ENCODE measurements at regions not wholly inside any gene's neighbourhood (a gene's known extent, or its start where the extent isn't known, plus 50 kb on each side); places are given as distances from the start of the nearest gene placed in this dataset.

DNA sequence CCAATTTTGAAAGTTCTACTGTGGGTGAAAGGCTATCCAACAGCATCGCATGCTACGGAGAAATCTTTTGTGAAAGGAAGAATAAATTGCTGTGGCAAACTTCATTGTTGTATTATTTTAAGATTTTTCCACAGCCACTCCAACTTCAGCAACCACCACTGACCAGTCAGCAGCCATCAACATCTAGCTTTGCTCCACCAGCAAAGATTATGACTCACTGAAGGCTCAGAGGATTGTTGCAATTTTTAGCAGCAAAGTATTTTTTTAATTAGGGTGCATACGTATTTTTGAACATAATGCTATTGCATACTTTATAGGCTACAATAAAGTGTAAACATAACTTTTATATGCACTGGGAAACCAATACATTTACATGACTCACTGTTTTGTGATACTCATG is 493.5 kb downstream of the TFAP2A start:
- Mint-ChIP-seq H3K27ac (no peak overlapping the region), H3K4me1 (peaks cover 5% of the 10 kb centered on the region)

DNA sequence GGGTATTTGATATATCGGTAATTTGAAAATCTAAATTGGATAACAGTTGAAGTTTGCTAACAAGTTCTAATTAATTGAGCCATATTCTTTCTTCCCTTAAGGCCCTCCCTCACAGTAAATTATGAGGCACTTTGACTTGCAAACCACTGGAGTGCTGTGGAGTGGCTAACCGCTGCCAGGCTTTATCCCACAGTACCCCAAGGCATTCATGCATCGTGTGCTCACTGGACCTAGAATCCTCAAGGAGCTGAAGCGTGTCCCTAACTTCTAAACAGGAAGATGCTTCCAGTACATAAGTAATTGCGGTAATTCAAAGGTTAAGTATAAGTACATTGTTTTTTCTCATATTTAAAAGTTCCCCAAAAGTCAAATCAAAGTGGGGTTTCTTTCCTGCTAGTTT is 499.9 kb downstream of the TFAP2A start:
- Mint-ChIP-seq H3K27ac (no peak overlapping the region), H3K36me3 (ENCODE audit: low read depth) (no peaks in the 10 kb centered on the region), H3K27me3 (ENCODE audit: low read depth) (no peaks in the 10 kb centered on the region), H3K4me1 (no peaks in the 10 kb centered on the region), H3K4me3 (no peak overlapping the region), H3K9me3 (no peaks in the 10 kb centered on the region)
- TF ChIP-seq, protein P1, sequence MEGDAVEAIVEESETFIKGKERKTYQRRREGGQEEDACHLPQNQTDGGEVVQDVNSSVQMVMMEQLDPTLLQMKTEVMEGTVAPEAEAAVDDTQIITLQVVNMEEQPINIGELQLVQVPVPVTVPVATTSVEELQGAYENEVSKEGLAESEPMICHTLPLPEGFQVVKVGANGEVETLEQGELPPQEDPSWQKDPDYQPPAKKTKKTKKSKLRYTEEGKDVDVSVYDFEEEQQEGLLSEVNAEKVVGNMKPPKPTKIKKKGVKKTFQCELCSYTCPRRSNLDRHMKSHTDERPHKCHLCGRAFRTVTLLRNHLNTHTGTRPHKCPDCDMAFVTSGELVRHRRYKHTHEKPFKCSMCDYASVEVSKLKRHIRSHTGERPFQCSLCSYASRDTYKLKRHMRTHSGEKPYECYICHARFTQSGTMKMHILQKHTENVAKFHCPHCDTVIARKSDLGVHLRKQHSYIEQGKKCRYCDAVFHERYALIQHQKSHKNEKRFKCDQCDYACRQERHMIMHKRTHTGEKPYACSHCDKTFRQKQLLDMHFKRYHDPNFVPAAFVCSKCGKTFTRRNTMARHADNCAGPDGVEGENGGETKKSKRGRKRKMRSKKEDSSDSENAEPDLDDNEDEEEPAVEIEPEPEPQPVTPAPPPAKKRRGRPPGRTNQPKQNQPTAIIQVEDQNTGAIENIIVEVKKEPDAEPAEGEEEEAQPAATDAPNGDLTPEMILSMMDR (IDR thresholded peaks at IDR 0.05; ENCODE audit: unreplicated experiment in 3 of 3), result no peak

More for the DNA sequence above, 493.5 kb downstream of the TFAP2A start:
- Mint-ChIP-seq H3K9me3 (no peaks in the 10 kb centered on the region), H3K36me3 (ENCODE audit: low read depth) (no peaks in the 10 kb centered on the region), H3K4me3 (no peak overlapping the region), H3K27me3 (ENCODE audit: low read depth) (no peaks in the 10 kb centered on the region)
- TF ChIP-seq, protein P1 (IDR thresholded peaks at IDR 0.05; ENCODE audit: unreplicated experiment in 3 of 3), result no peak

DNA sequence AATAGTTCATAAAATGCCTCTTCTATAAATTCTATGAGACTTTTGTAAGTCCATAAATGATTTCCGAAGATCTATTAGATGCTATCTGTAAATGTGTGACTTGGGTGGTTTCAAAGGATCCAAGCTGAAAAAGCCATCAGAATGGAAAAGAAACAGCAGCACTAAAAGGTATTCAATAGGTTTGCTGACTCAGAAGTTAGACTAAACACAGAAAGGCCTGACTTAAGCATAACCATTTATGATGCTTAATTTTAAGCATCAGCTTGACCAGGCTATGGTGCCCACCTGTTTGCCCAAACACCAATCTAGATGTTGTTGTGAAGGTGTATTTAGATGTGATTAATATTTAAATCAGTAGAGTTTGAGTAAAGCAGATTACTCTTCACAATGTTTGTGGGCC is 513.5 kb downstream of the TFAP2A start:
- Mint-ChIP-seq H3K9me3 (no peaks in the 10 kb centered on the region), H3K27ac (no peak overlapping the region), H3K27me3 (ENCODE audit: low read depth) (no peaks in the 10 kb centered on the region), H3K4me1 (no peaks in the 10 kb centered on the region), H3K4me3 (no peak overlapping the region), H3K36me3 (ENCODE audit: low read depth) (no peaks in the 10 kb centered on the region)
- TF ChIP-seq, protein P1 (IDR thresholded peaks at IDR 0.05; ENCODE audit: unreplicated experiment in 3 of 3), result no peak

DNA sequence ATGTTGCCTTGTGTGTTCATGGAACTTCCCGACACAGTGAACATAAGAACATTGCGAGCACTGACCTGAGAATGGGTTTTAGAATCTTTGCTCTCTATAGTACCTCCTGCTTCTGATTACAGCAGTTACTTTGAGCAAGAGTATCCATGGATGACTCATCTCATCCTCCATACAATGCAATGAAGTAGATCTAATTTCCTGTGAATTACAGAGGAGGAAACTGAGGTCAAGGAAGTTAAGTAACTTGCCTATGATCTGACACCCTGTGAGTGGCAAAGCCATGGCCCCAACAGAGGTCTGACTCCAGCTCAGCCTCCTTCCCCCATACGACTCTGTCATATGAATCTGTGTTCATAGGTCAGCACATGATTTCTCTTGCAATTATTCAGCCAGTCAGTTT is 518.1 kb downstream of the TFAP2A start:
- TF ChIP-seq, protein P1 (IDR thresholded peaks at IDR 0.05; ENCODE audit: unreplicated experiment in 3 of 3), result no peak
- Mint-ChIP-seq H3K9me3 (no peaks in the 10 kb centered on the region), H3K36me3 (ENCODE audit: low read depth) (no peaks in the 10 kb centered on the region), H3K4me1 (no peaks in the 10 kb centered on the region), H3K27me3 (ENCODE audit: low read depth) (peaks cover 2% of the 10 kb centered on the region), H3K4me3 (no peak overlapping the region), H3K27ac (no peak overlapping the region)

DNA sequence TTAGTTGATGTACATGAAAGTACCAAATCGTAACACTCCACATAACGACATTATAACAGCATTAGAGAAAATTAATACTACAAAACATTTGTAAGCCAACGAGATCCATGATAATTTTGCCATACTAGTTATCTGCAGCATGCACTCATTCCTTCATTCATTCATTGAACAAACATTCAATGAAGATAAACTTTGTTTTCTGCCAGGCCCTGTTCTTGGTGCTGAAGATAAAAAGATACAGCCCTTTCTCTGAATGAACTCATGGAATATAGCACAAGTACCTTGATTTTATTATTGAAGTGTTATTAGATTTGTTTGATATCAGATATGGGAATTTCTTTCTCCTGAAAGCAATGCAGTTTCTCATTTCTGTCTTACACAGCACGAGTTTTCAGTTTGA is 524.0 kb downstream of the TFAP2A start:
- Mint-ChIP-seq H3K4me3 (no peak overlapping the region), H3K9me3 (peaks cover 14% of the 10 kb centered on the region), H3K27me3 (ENCODE audit: low read depth) (peaks cover 4% of the 10 kb centered on the region), H3K4me1 (no peaks in the 10 kb centered on the region), H3K36me3 (ENCODE audit: low read depth) (no peaks in the 10 kb centered on the region), H3K27ac (no peak overlapping the region)
- TF ChIP-seq, protein P1 (IDR thresholded peaks at IDR 0.05; ENCODE audit: unreplicated experiment in 3 of 3), result no peak

DNA sequence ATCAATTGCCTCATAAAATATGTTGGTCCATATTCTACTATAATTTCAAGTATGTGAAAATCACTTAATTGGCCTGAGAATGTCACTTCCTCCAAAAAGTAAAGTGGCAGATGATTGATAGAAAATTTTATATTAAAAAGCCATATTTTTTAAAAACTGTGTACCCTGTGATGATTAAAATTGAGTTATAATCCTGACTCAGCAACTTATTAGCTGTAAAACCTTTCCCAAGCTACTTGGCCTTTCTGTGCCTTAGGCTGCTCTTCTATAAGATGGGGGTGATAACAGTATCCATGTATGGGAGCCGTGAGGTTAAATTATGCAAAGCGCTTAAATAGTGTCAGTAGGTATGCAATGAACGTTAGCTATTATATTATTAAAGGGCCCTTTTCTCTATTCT is 524.4 kb downstream of the TFAP2A start:
- no peak overlapping the region for H3K4me3 Mint-ChIP-seq
- H3K9me3 Mint-ChIP-seq, result peaks cover 17% of the 10 kb centered on the region
- H3K4me1 Mint-ChIP-seq, result no peaks in the 10 kb centered on the region

More for the DNA sequence above, 524.4 kb downstream of the TFAP2A start:
- Mint-ChIP-seq H3K27ac (no peak overlapping the region), H3K36me3 (ENCODE audit: low read depth) (no peaks in the 10 kb centered on the region), H3K27me3 (ENCODE audit: low read depth) (peaks cover 4% of the 10 kb centered on the region)
- TF ChIP-seq, protein P1 (IDR thresholded peaks at IDR 0.05; ENCODE audit: unreplicated experiment in 3 of 3), result no peak

Data from nephron (organoid).